DND-41 (cell line): ENCODE measurements at regions not wholly inside any gene's neighbourhood (a gene's known extent, or its start where the extent isn't known, plus 50 kb on each side); places are given as distances from the start of the nearest gene placed in this dataset.

ENCODE experiments used
- ATAC-seq: fragments of 200-7000 bp; cut with Tn5 transposase; 3 replicates; pipeline ENCODE4 v1.9.1; 2021; ENCODE audit warnings: low read depth; ENCODE audit not compliant: insufficient read depth
- DNase-seq: peaks from one replicate; pipeline ENCODE4 v3.0.0-alpha.2; 2020
- H2AFZ ChIP-seq: 2 replicates; pipeline ENCODE4 v1.6.0; 2012; ENCODE audit warnings: low read depth, low read length
- H3K27ac ChIP-seq: 2 replicates; pipeline ENCODE4 v1.5.1; 2012; ENCODE audit warnings: low read length, inconsistent platforms
- H3K27me3 ChIP-seq: fragments of 200-600 bp; sonication (generic); 2 replicates; pipeline ENCODE4 v1.6.0; 2012; ENCODE audit warnings: low read length, mild to moderate bottlenecking, inconsistent platforms; ENCODE audit not compliant: insufficient read depth, poor library complexity
- H3K36me3 ChIP-seq: 2 replicates; pipeline ENCODE4 v1.5.1; 2012; ENCODE audit warnings: low read length, inconsistent platforms; ENCODE audit not compliant: insufficient read depth
- H3K4me1 ChIP-seq: 2 replicates; pipeline ENCODE4 v1.5.1; 2012; ENCODE audit warnings: mild to moderate bottlenecking, low read length; ENCODE audit not compliant: insufficient read depth
- H3K4me2 ChIP-seq: 2 replicates; pipeline ENCODE4 v1.6.0; 2012; ENCODE audit warnings: mild to moderate bottlenecking, moderate library complexity, low read length, inconsistent platforms; ENCODE audit not compliant: insufficient read depth
- H3K4me3 ChIP-seq, 2 experiments: fragments of 200-600 bp in 1 of 2; shearing (Covaris generic) in 1 of 2; 2 replicates each; pipeline ENCODE4 v1.5.1; 2012 to 2016; ENCODE audit warnings: inconsistent platforms in 2 of 2, low read length in 2 of 2, mild to moderate bottlenecking in 2 of 2, low read depth in 1 of 2, moderate library complexity in 1 of 2
- H3K79me2 ChIP-seq: 2 replicates; pipeline ENCODE4 v1.6.0; 2012; ENCODE audit warnings: low read length, inconsistent platforms; ENCODE audit not compliant: insufficient read depth
- H3K9ac ChIP-seq: 2 replicates; pipeline ENCODE4 v1.6.0; 2012; ENCODE audit warnings: low read depth, mild to moderate bottlenecking, inconsistent platforms, low read length, moderate library complexity
- H3K9me3 ChIP-seq: 2 replicates; pipeline ENCODE4 v1.5.1; 2012; ENCODE audit warnings: low read length, moderate library complexity, mild to moderate bottlenecking, inconsistent platforms; ENCODE audit not compliant: insufficient read depth, severe bottlenecking
- H4K20me1 ChIP-seq: 2 replicates; pipeline ENCODE4 v1.6.0; 2012; ENCODE audit warnings: low read length; ENCODE audit not compliant: insufficient read depth
- CTCF ChIP-seq: IDR thresholded peaks from 2 replicates; pipeline ENCODE4 v1.5.1; 2012; ENCODE audit warnings: borderline replicate concordance, low read length, moderate library complexity, mild to moderate bottlenecking; ENCODE audit not compliant: poor library complexity, severe bottlenecking; ENCODE audit errors: extremely low read depth
- EZH2 ChIP-seq: IDR thresholded peaks from 3 replicates; pipeline ENCODE4 v1.6.1; 2012; ENCODE audit warnings: borderline replicate concordance, low read depth, mild to moderate bottlenecking, moderate library complexity, low read length, inconsistent platforms; ENCODE audit not compliant: severe bottlenecking

- Histone ChIP-seq H3K4me1 (no peaks in the 10 kb centered on the region), H3K27ac (no peak overlapping the region), H4K20me1 (no peaks in the 10 kb centered on the region), H3K4me3 (no peak overlapping the region), H3K9ac (no peak overlapping the region), H3K79me2 (no peaks in the 10 kb centered on the region), H3K4me2 (no peak overlapping the region), H2AFZ (no peak overlapping the region), H3K27me3 (no peaks in the 10 kb centered on the region), H3K36me3 (no peaks in the 10 kb centered on the region), H3K9me3 (no peaks in the 10 kb centered on the region)
- ATAC-seq (no peak), DNase-seq (no peak)
- no peak for TF ChIP-seq EZH2
- TF ChIP-seq CTCF = no peak
These were observed 654.6 kb downstream of the IRX1 start for GRCh38 chr5:4250254-4250653.

- TF ChIP-seq EZH2 (no peak), CTCF (no peak)
These were observed 656.8 kb downstream of the IRX1 start for GRCh38 chr5:4252385-4252784.

GRCh38 chr5:4254736-4255135 is 659.1 kb downstream of the IRX1 start:
- Histone ChIP-seq H3K27me3 (no peaks in the 10 kb centered on the region), H4K20me1 (no peaks in the 10 kb centered on the region), H2AFZ (no peak overlapping the region), H3K79me2 (no peaks in the 10 kb centered on the region), H3K27ac (no peak overlapping the region), H3K4me3 (no peak overlapping the region), H3K36me3 (no peaks in the 10 kb centered on the region), H3K9me3 (no peaks in the 10 kb centered on the region), H3K4me1 (peaks cover 14% of the 10 kb centered on the region), H3K4me2 (no peak overlapping the region), H3K9ac (no peak overlapping the region)
- DNase-seq (no peak), ATAC-seq (no peak)
- TF ChIP-seq CTCF (no peak), EZH2 (no peak)

More at GRCh38 chr5:4252385-4252784, 656.8 kb downstream of the IRX1 start:
- DNase-seq (no peak), ATAC-seq (no peak)
- no peaks in the 10 kb centered on the region for H3K79me2 ChIP-seq
- H3K4me1 ChIP-seq = peaks cover 3% of the 10 kb centered on the region
- H3K27me3 ChIP-seq = no peaks in the 10 kb centered on the region
- H3K9me3 ChIP-seq = no peaks in the 10 kb centered on the region
- no peak overlapping the region for H3K4me2 ChIP-seq
- H3K4me3 ChIP-seq = no peak overlapping the region
- H3K9ac ChIP-seq = no peak overlapping the region
- no peak overlapping the region for H3K27ac ChIP-seq
- H4K20me1 ChIP-seq = no peaks in the 10 kb centered on the region
- no peak overlapping the region for H2AFZ ChIP-seq
- no peaks in the 10 kb centered on the region for H3K36me3 ChIP-seq

GRCh38 chr5:4255441-4255840 is 659.8 kb downstream of the IRX1 start:
- H3K9me3 ChIP-seq = no peaks in the 10 kb centered on the region
- H3K4me3 ChIP-seq = no peak overlapping the region
- no peaks in the 10 kb centered on the region for H4K20me1 ChIP-seq
- DNase-seq (no peak), ATAC-seq (no peak)
- no peak overlapping the region; the same call in 1 of the 2 replicates for H2AFZ ChIP-seq
- H3K27me3 ChIP-seq = no peaks in the 10 kb centered on the region
- H3K79me2 ChIP-seq = no peaks in the 10 kb centered on the region
- H3K4me1 ChIP-seq = peaks cover 14% of the 10 kb centered on the region
- no peak overlapping the region for H3K4me2 ChIP-seq
- H3K36me3 ChIP-seq = no peaks in the 10 kb centered on the region
- no peak overlapping the region for H3K27ac ChIP-seq
- H3K9ac ChIP-seq = no peak overlapping the region
- no peak for TF ChIP-seq EZH2
- TF ChIP-seq CTCF = no peak
